LNCAP (cell line): ENCODE measurements at regions not wholly inside any gene's neighbourhood (a gene's known extent, or its start where the extent isn't known, plus 50 kb on each side); places are given as distances from the start of the nearest gene placed in this dataset.

Source experiments
- TF ChIP-seq, protein P1 (sequence below): fragments of 450-650 bp; IDR thresholded peaks from 2 replicates; pipeline ENCODE4 v1.5.1; 2017; ENCODE audit warnings: mild to moderate bottlenecking

DNA sequence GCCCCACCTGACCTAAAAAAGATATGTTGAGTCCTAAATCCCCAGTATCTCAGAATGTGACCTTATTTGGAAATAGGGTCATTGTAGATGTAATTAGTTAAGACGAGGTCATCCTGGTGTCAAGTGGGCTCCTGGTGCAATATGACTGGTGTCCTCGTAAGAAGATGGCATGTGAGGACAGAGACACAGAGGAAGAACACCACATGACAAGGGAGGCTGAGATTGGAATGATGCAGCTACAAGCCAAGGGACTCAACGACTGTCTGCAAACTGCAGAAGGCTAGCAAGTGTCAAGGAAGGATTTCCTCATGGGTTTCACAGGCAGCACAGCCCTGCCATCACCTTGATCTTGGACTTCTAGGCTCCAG, 100.4 kb upstream of the DAP start:
- TF ChIP-seq, protein P1, sequence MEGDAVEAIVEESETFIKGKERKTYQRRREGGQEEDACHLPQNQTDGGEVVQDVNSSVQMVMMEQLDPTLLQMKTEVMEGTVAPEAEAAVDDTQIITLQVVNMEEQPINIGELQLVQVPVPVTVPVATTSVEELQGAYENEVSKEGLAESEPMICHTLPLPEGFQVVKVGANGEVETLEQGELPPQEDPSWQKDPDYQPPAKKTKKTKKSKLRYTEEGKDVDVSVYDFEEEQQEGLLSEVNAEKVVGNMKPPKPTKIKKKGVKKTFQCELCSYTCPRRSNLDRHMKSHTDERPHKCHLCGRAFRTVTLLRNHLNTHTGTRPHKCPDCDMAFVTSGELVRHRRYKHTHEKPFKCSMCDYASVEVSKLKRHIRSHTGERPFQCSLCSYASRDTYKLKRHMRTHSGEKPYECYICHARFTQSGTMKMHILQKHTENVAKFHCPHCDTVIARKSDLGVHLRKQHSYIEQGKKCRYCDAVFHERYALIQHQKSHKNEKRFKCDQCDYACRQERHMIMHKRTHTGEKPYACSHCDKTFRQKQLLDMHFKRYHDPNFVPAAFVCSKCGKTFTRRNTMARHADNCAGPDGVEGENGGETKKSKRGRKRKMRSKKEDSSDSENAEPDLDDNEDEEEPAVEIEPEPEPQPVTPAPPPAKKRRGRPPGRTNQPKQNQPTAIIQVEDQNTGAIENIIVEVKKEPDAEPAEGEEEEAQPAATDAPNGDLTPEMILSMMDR, result no peak

DNA sequence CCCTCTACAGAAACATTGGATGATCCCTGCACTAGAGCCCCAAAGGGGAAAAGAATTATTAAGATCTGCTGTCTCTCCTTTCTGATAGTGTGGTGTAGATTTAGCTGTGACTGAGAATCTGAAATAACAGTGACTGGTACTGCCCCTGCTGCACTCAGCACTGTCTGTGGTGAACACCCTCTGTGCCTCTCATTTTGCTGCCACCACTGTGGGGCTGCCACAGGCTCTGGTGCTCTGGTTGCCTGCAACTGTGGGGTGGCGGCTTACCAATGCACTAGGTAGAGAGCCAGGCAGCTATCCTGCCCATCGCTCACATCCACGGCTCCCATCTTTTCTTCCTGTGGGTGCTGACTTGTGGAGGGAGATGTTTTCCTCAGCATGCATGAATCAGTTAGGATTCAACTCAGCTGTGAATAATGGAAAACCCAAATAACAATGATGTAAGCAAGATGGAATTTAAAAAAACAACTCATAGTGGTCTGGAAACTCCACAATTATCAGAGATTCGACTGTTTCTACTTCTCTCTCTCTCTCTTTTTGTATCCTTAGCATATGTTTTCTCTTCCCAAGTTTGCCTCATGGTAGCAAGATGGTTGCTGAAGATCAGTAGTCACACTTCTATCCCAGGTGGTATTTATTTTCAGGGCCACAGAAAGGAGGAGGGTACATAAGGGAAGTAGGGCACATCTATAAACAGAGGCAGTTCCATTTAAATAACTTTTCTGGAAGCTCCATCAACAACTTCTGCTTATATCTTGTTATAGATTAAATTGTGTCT, 99.8 kb upstream of the DAP start:
- TF ChIP-seq, protein P1, result no peak

DNA sequence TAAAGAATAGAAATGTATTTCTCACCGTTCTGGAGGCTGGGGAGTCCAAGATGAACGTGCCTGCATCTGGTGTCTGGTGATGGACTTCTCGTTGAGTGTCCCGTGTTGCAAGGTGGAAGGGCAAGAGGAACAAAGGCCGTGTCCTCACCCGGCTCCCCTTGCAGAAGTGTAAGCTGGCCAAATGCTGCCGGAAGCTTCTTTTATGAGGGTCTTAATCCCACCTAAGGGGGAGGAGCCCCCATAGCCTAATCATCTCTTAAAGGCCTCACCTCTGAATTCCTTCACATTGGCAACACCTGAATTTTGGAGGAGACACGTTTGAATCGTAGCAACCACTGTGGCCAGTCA, 99.1 kb upstream of the DAP start:
- TF ChIP-seq, protein P1, result no peak

DNA sequence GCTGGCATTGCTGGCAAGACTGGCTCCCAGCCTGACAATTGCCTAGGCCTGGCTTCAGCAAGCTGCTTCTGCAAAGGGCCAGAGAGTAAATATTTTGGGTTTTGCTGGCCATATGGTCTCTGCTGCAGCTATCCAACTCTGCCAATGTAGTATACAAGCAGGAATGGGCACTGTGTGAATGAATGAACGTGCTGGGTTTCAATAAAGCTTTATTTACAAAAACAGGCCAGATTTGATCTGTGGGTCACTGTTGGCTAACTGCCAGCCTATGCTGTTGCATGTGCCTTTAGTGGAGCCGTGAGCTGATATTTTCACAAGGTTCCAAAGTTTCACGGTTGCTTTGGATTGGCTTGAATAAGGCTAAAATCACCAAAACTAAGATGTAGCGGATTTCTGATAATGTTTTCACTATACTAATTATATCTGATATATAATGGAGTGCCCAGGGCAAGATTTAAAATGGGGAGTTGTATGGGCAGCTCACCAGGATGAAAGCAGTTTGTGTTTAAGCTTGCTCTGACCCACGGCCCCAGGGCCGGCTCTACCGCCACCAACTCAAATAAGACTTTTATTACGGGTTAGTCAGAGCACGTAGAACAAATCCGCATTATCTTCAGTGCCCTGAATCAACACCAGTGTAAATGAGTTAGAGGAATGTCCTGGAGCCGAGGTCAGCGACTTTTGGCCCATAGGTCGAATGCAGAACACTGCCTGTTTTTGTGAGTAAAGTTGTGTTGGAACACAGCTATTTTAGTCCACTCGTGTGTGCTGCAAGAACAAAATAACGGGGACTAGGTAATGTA, 98.6 kb upstream of the DAP start:
- TF ChIP-seq, protein P1, result no peak

DNA sequence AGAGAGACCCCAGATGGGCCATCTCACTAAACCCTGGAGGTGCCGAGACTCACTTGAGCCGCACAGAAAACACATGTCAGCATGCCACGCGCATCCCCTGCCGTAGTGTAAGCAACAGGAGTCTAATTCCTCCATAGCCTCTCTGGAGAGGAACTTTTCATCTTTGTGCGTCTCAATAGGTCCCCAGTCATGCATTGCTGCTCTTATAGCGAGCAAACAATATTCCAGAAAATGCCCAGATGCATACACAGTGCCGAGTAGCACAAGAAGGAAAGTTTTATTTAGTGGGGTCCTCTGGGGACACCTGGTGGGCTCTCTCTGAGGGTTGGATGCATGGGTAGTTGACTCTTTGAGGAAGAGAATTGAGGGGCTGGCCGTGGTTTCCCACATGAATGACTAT, 97.9 kb upstream of the DAP start:
- TF ChIP-seq, protein P1, result no peak

DNA sequence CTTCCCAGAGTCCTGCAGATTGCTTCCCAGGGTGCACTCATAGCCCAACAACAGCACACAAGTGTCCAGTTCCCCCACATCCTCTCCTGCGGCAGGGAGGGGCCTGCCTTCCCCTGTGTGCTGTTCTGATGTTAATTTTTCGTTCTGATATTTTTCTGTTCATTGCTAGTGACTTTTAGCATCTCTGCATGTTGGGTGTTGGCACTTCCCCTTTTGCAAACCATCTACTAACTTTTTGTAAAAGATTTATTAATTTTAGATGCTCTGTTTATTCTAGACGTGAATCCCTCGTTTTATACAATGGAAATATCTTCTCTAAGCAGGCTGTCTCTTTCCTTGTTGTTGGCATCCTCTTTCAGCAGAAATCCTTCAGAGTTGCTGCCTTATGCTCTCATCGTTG, 97.3 kb upstream of the DAP start:
- TF ChIP-seq, protein P1, result no peak

DNA sequence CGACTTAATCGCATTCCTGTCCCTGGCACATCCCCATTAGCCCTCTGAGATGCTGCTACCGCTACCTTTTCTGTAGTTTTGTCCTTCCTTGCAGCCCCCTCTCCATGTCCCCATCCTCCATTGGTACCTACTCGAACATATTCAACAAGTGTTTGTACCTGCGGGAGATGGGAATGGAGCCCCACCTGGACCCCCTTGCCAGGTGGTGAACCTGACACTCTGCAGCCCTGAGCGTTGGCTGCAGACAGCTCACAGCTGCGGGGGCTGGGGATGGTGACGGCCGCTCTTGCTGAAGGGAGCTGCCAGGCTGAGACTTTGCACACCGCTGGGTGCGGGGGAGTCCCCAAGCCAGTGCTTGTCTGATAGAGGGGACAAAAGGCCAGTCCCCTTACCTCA, 96.3 kb upstream of the DAP start:
- TF ChIP-seq, protein P1, result 0 out of 2 replicates have a peak, but pooled peaks have one; percentile 11
